Vagina (tissue), 2 donors: ENCODE measurements at regions not wholly inside any gene's neighbourhood (a gene's known extent, or its start where the extent isn't known, plus 50 kb on each side); places are given as distances from the start of the nearest gene placed in this dataset.

Source experiments
- DNase-seq, 2 donors: peaks; one replicate each; pipeline ENCODE4 v3.0.0-alpha.2; 2017; ENCODE audit errors: extremely low spot score in 2 of 2
- H3K27ac ChIP-seq: fragments of 200-600 bp; sonication (generic); one replicate; pipeline ENCODE4 v1.5.1; 2019
- H3K27me3 ChIP-seq: fragments of 200-600 bp; sonication (generic); one replicate; pipeline ENCODE4 v1.5.1; 2019
- H3K36me3 ChIP-seq, 2 donors: fragments of 200-600 bp; sonication (generic); one replicate each; pipeline ENCODE4 v1.5.1; 2017 to 2019
- H3K4me1 ChIP-seq: fragments of 200-600 bp; sonication (generic); one replicate; pipeline ENCODE4 v1.5.1; 2019
- H3K4me3 ChIP-seq, 2 donors: fragments of 200-600 bp; sonication (generic); 1 replicate in 1 of 2; 2 replicates in 1 of 2; pipeline ENCODE4 v1.5.1; 2016 to 2019
- H3K9me3 ChIP-seq: fragments of 200-600 bp; sonication (generic); one replicate; pipeline ENCODE4 v1.5.1; 2019
- CTCF ChIP-seq, 3 experiments: fragments of 450-650 bp in 2 of 3; fragments of 200-600 bp in 1 of 3; sonication (generic) in 1 of 3; IDR thresholded peaks; one replicate each; pipeline ENCODE4 v1.5.1; 2017 to 2019; ENCODE audit warnings: antibody characterized with exemption in 3 of 3, mild to moderate bottlenecking in 2 of 3, moderate library complexity in 2 of 3
- POLR2A ChIP-seq, 2 donors: fragments of 450-650 bp; IDR thresholded peaks; one replicate each; pipeline ENCODE4 v1.6.1; 2017; ENCODE audit warnings: antibody characterized with exemption in 2 of 2, mild to moderate bottlenecking in 2 of 2, moderate library complexity in 2 of 2
- POLR2AphosphoS5 ChIP-seq, 2 donors: sonication (generic); formaldehyde crosslinking; IDR thresholded peaks; one replicate each; pipeline ENCODE4 v1.9.0; 2017; ENCODE audit warnings: antibody characterized with exemption in 2 of 2, mild to moderate bottlenecking in 2 of 2, low read depth in 1 of 2; ENCODE audit not compliant: insufficient read depth in 1 of 2
- intact Hi-C: fragments of 100-400 bp; cut with DNase I; formaldehyde crosslinking; loops from one replicate; pipeline ENCODE4 v1.15.1; 2023

GRCh38 chr20:51306081-51306480 is 236.4 kb downstream of the NFATC2 start:
- intact Hi-C loops = loop anchor here (5.0 kb wide), 1 partner anchor 319 kb away; no protein-coding TSS in a partner anchor
- no peak for DNase-seq

GRCh38 chr20:51305316-51306052 is 237.0 kb downstream of the NFATC2 start:
- Histone ChIP-seq H3K27me3 (no peaks in the 10 kb centered on the region), H3K9me3 (no peaks in the 10 kb centered on the region), H3K36me3 (no peaks in the 10 kb centered on the region), H3K4me1 (no peaks in the 10 kb centered on the region), H3K27ac (no peak overlapping the region), H3K4me3 (no peak overlapping the region)
- intact Hi-C loops = loop anchor here (5.0 kb wide), 1 partner anchor 318 kb away; no protein-coding TSS in a partner anchor
- no peak for DNase-seq
- TF ChIP-seq POLR2AphosphoS5 (IDR thresholded peaks at IDR 0.05; ENCODE audit: insufficient read depth in 1 of 2, low read depth in 1 of 2) (no peak), CTCF (IDR thresholded peaks at IDR 0.05) (no peak), POLR2A (IDR thresholded peaks at IDR 0.05) (no peak)

More at GRCh38 chr20:51306081-51306480, 236.4 kb downstream of the NFATC2 start:
- Histone ChIP-seq H3K9me3 (no peaks in the 10 kb centered on the region), H3K36me3 (no peaks in the 10 kb centered on the region), H3K27ac (no peak overlapping the region), H3K27me3 (no peaks in the 10 kb centered on the region), H3K4me3 (no peak overlapping the region), H3K4me1 (no peaks in the 10 kb centered on the region)
- TF ChIP-seq POLR2A (IDR thresholded peaks at IDR 0.05) = no peak
- no peak for TF ChIP-seq CTCF (IDR thresholded peaks at IDR 0.05)
- TF ChIP-seq POLR2AphosphoS5 (IDR thresholded peaks at IDR 0.05; ENCODE audit: insufficient read depth in 1 of 2, low read depth in 1 of 2) = no peak

- Histone ChIP-seq H3K4me3 (no peak overlapping the region), H3K4me1 (no peaks in the 10 kb centered on the region), H3K9me3 (no peaks in the 10 kb centered on the region), H3K27me3 (no peaks in the 10 kb centered on the region), H3K27ac (no peak overlapping the region), H3K36me3 (no peaks in the 10 kb centered on the region)
- no peak for DNase-seq
- intact Hi-C loops = no loop called here
- TF ChIP-seq CTCF (IDR thresholded peaks at IDR 0.05) (no peak), POLR2AphosphoS5 (IDR thresholded peaks at IDR 0.05; ENCODE audit: insufficient read depth in 1 of 2, low read depth in 1 of 2) (no peak), POLR2A (IDR thresholded peaks at IDR 0.05) (no peak)
These were observed 238.5 kb downstream of the NFATC2 start for GRCh38 chr20:51303731-51304670.

DNA sequence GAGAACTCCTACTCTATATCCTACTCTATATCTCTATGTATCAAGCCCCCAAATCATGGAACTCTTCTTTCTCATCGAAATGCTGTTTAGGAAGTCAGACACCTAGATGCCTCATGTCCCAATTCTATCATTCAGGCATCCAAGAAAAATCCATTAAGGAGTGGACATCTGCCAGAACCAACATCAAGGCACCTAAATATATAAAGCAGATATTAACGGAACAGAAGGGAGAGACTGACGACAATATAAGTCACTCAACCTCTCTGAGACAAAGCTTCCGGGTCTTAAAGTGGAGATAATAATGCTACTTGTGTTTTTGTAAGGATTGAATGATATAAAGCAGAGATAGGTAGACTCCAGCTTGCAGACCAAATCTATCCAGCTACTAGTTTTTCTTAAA is 241.5 kb downstream of the NFATC2 start:
- H3K4me3 ChIP-seq = no peak overlapping the region
- H3K27me3 ChIP-seq = no peaks in the 10 kb centered on the region
- no peak for TF ChIP-seq POLR2AphosphoS5 (IDR thresholded peaks at IDR 0.05; ENCODE audit: insufficient read depth in 1 of 2, low read depth in 1 of 2)
- TF ChIP-seq POLR2A (IDR thresholded peaks at IDR 0.05) = no peak
- TF ChIP-seq CTCF (IDR thresholded peaks at IDR 0.05) = no peak
- H3K9me3 ChIP-seq = no peaks in the 10 kb centered on the region
- H3K27ac ChIP-seq = no peak overlapping the region
- intact Hi-C loops = no loop called here
- H3K4me1 ChIP-seq = no peaks in the 10 kb centered on the region
- DNase-seq = no peak
- H3K36me3 ChIP-seq = no peaks in the 10 kb centered on the region
